Inflammatory macrophage treated with lipopolysaccharide for 4 hours (primary cell): ENCODE measurements at regions not wholly inside any gene's neighbourhood (a gene's known extent, or its start where the extent isn't known, plus 50 kb on each side); places are given as distances from the start of the nearest gene placed in this dataset.

Experiments used
- DNase-seq: peaks from one replicate; pipeline ENCODE4 v3.0.0-alpha.2; 2020

DNA sequence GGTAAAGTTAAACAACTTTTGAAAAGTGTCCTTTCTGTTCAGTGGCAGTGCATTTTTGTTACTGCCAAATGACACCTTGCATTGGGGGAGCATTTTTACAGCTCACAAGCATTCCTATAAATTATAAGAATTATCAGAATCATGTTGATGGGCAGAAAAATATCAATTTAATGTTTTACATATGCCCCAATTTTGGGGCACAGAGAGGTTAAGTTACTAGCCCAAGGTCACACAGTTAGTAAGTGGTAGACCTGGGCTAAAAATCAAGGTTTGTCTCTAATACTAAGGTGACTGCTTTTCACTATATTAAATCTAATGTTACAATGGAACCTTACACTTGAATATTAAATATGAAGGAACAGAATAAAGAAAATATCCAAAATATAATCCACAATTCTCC is 180.1 kb upstream of the IVNS1ABP start:
- no peak for DNase-seq

DNA sequence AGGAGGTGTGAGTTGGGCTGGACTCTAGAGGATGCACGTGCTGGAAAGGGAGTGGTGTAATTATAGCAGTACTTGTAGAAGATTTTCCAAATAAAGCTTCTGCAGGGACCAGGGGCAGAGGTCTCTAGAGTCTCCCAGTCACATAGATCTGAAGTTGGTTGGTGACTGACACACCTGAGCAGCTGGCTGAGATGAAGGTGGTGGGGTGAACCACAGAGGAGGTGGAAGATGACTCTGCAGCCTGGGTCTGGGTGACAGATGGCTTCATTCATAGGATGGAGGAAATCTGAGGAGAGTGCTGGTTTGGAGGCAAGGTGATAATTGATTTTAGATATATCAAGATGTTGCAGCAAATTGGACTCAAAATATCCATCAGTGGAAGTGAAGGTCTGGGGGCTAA is 178.9 kb upstream of the IVNS1ABP start:
- no peak for DNase-seq

DNA sequence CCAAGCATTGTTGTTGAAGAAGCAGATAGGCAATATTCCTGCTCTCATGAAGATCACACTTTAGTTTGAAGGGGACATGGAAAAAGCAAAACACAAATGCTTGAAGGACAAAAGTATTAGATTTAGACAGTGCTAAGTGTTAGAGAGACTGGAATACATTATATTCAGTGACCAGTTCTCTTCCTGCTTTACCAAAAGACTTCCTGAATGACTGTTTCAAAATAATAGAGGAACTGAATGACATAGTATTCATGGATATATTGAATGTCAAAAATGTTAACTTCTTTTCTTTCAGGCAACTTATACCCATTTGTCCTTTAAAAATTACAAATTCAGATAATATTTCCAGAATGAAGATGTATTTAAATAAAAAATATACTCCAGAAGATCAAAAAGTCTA is 178.0 kb upstream of the IVNS1ABP start:
- peak; percentile 59 for DNase-seq

DNA sequence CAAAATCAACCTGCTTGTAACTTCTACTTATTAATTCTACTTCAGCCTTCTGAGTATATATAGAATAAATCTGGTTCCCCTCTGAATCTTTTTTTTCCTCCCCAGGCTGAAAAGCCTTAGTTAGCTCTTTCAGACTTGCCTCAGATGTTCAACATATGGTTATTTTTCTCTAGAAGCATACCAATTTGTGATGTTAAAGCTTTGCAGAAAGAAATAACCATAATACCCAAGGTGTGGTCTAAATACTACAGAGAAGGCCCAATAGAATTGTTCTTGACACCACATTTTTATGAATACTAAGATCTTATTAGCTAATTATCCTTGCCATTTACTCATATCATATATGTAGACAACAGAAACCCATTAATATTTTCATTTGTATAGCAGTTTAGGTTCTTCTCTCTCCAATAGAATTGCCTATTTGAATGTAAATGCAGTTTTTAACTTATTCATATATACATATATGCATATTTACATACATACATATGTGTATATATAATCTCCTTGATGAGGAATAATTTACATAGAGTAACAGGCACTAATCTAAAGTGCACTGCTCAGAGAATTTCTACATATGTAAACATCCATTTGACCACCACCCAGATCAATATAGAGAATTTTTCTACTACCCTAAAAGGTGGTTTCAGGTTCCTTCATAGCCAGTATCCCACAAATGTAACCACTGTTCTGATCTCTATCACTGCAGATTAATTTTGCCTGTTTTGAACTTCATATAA is 175.2 kb upstream of the IVNS1ABP start:
- no peak for DNase-seq

GRCh38 chr1:185491604-185492003 is 174.6 kb upstream of the IVNS1ABP start:
- DNase-seq, result no peak

- DNase-seq, result no peak
Measured at GRCh38 chr1:185490924-185491323, 173.9 kb upstream of the IVNS1ABP start.

DNA sequence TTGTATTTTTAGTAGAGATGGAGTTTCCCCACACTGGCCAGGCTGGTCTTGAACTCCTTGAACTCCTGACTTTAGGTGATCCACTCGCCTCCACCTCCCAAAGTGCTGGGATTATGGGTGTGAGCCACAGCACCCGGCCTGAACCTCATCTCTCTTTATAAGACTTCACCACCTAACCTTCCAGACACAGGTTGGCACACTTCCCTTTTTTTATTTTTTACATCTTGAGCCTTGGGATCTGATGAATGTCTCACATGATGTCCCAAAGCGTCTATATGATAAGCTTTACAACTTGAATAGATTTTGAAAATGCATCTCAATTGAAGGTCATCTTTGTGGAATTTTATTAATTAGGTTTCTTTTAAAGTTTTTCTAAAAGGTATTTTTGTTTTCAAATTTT is 172.4 kb upstream of the IVNS1ABP start:
- no peak for DNase-seq

DNA sequence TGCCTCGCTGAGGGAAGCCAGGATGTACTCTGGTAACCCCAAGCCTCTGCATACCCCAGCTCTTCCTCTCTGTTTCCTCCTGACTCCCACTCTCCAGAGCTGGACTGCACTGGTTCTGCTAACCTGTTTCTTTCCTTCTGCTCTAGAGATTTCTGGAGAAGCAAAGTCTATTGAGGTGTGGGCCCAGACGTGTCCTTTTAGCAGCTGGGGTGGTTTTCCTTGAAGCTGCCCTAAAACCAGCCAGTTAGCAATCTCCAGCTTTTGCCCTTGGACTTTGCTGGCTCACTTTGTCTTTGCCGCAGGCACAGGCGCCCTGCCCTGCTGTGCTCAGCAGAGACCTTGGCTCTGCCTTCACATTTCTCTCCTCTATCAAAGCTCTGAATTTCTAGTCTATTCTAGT is 171.8 kb upstream of the IVNS1ABP start:
- no peak for DNase-seq

GRCh38 chr1:185487936-185488335 is 170.9 kb upstream of the IVNS1ABP start:
- DNase-seq, result peak; percentile 45

GRCh38 chr1:185487026-185487425 is 170.0 kb upstream of the IVNS1ABP start:
- DNase-seq, result no peak

GRCh38 chr1:185486346-185486745 is 169.3 kb upstream of the IVNS1ABP start:
- DNase-seq, result no peak

- DNase-seq, result peak; percentile 93
Measured at GRCh38 chr1:185483664-185484450, 166.8 kb upstream of the IVNS1ABP start.

GRCh38 chr1:185483217-185483616 is 166.2 kb upstream of the IVNS1ABP start:
- DNase-seq, result no peak

GRCh38 chr1:185480545-185480944 is 163.5 kb upstream of the IVNS1ABP start:
- no peak for DNase-seq

DNA sequence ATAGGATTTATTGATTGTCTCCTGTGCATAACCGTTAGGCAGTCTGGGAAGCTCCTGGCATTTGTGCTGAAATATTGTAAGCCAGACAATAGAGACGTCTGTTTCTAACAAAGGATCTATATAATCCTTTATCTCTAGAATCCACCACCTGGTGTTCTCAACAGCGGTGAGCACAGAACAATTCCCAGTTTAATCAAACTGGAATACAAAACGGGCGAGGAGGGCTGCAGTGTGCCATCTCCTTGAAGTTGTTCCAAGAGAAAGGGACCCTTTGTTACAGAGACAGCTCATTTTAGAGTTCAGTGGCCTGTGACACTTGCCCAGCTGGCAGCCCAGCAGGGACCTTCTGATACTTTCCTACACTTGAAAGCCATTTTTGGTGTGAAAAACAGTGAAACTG is 162.8 kb upstream of the IVNS1ABP start:
- no peak for DNase-seq

DNA sequence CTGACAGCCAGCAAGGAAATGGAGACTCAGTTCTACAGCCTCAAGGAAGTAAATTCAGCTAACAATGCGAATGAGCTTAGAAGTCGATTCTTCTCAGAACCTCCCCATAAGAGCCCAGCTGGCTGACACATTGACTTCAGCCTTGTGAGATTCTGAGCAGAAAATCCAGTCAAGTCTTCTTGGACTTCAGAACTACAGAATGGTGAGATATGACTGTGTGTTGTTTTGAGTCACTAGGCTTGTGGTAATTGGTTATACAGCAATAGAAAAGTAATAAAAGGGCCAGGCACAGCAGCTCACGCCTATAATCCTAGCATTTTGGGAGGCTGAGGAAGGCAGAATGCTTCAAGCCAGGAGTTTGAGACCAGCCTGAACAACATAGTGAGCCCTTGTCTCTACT is 161.8 kb upstream of the IVNS1ABP start:
- DNase-seq, result no peak

DNA sequence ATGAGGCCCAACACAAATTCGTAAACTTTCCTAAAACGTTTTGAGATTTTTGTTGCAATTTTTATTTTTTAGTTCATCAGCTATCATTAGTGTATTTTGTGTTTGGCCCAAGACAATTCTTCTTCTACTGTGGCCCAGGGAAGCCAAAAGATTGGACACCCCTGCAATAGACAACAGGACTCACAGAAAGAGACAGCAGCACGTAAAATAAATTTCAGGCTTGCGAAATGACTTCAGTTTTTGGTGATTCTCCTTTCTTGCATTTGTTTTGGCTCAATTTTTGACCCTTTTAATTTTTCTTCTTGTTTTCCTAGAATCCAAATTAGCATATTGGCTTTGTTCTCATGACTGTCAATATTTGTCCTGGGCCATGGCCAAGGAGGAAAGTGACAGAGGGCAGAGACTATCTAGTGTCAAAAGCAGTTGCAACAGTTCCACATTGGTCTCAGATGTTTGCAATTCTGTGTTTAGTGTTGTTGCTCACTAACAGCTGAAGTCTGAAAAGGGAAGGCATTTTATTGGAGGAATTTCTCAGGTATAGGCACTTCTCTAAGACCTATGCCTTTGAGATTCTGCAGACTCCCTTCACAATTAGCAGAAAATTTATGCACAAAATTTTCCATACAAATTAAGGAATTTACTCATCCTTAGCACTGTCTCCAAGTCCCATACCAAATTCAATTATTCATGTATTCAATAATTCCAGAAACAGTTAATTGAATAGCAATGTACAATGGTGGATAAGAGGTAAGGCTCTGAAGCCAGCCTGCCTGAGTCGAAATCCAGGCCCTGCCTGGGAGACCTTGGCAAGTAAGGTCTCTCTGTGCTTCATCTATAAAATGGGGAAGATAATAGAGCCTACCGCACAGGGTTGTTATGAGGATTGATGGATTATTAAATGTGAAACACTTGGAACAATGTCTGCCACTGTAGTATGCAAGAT is 160.9 kb upstream of the IVNS1ABP start:
- DNase-seq, result peak; percentile 57

GRCh38 chr1:185474440-185475149 is 157.6 kb upstream of the IVNS1ABP start:
- no peak for DNase-seq

DNA sequence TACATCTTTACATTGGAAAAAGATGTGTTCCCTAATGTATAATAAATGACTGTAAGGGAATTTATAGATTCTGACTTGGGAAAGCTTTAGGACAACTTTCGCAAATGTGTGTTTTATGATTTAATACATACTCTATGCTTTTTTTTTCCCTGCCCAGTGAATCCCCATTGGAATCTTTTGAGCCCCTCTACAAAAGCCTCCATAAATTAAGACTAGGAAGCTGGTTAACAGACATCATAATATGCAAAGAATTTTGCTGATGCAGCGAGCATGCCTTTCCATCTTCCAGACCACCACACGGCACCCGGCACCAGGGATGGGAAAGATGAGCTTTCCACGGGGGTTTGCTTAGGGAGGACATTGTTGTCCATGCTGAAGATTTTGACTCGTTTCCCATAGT is 156.1 kb upstream of the IVNS1ABP start:
- DNase-seq, result no peak

DNA sequence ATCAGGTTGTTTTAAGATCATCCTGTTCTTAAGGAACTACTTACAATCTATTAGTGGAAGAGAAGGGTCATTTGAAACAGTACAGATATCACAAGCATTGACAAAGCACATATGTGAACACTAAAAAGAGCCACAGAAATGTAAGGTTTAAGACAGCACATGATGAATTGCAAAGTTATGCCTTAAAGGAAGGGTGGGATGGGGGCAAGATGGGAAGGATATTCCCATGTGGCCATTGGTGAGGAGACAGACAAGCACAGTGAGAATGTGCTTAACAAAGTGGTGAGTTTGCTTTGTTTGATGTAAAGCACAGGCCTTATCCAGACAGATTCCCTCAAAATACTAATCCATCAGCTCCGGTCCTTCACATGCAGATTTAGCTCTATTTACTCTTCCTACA is 151.6 kb upstream of the IVNS1ABP start:
- DNase-seq, result no peak

GRCh38 chr1:185467122-185467521 is 150.1 kb upstream of the IVNS1ABP start:
- DNase-seq, result peak; percentile 60

DNA sequence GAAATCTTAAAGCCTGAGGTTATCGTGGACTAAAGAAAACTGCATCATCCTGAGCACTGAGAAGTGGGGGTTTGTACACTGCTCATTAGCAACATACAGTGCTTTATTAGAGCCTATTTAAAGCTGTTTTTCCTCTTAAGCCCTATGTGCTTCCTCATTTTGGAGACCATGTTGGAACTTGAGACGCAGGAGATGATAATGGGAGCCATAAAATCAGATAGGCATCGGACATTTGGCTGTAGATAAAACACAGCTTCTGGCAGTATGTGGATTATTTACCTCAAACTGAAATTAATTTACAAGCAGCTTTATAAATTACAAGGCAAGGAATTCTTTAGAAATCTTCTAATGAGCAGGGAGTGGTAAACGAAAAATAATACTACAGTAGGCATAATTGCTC is 147.7 kb upstream of the IVNS1ABP start:
- DNase-seq, result no peak

DNA sequence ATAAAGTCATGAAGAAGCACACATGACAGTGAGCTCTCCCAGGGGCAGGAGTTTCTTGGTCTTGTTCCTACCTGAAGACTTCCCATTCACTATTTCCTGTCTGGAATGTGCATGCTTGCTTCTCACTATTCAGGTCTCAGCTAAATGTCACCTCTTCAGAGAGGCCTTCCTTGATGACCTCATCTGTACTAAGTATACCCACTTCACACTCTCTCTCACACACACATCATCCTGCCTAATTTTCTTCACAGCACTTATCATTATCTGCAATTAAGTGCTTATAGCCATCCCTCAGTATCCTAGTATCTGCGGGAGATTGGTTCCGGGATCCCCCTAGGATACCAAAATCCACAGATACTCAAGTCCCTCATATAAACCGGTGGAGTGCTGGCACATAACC is 146.4 kb upstream of the IVNS1ABP start:
- DNase-seq, result no peak
